Spleen (tissue), 11 donors: ENCODE measurements at regions not wholly inside any gene's neighbourhood (a gene's known extent, or its start where the extent isn't known, plus 50 kb on each side); places are given as distances from the start of the nearest gene placed in this dataset.

ENCODE experiments used
- DNase-seq: peaks from one replicate; pipeline ENCODE4 v3.0.0-alpha.2; 2020
- H3K27ac ChIP-seq, 8 donors: fragments of 200-600 bp; sonication (generic) in 7 of 8; 1 replicate in 4 of 8; 2 replicates in 4 of 8; pipeline versions ENCODE4 v1.5.0 to v1.8.0; 2016 to 2021; ENCODE audit warnings: inconsistent platforms in 4 of 8, mild to moderate bottlenecking in 4 of 8, moderate library complexity in 1 of 8
- H3K27me3 ChIP-seq, 7 donors: fragments of 200-600 bp; sonication (generic) in 6 of 7; replicated peaks in 1 of 7; 1 replicate in 4 of 7; 2 replicates in 3 of 7; pipeline versions ENCODE4 v1.5.0 to v1.8.0; 2016 to 2021; ENCODE audit warnings: inconsistent platforms in 3 of 7, mild to moderate bottlenecking in 1 of 7
- H3K36me3 ChIP-seq, 6 donors: fragments of 200-600 bp; sonication (generic) in 5 of 6; 1 replicate in 4 of 6; 2 replicates in 2 of 6; pipeline versions ENCODE4 v1.5.0 to v1.8.0; 2016 to 2021; ENCODE audit warnings: inconsistent platforms in 2 of 6
- H3K4me1 ChIP-seq, 6 donors: fragments of 200-600 bp; sonication (generic) in 5 of 6; 1 replicate in 3 of 6; 2 replicates in 3 of 6; pipeline versions ENCODE4 v1.5.0 to v1.8.0; 2016 to 2021; ENCODE audit warnings: inconsistent platforms in 3 of 6
- H3K4me3 ChIP-seq, 8 donors: fragments of 200-600 bp; sonication (generic) in 7 of 8; 1 replicate in 4 of 8; 2 replicates in 4 of 8; pipeline versions ENCODE4 v1.5.0 to v1.8.0; 2016 to 2021; ENCODE audit warnings: inconsistent platforms in 4 of 8, mild to moderate bottlenecking in 4 of 8, moderate library complexity in 2 of 8
- H3K9me3 ChIP-seq, 8 donors: fragments of 200-600 bp; sonication (generic) in 7 of 8; 1 replicate in 4 of 8; 2 replicates in 4 of 8; pipeline versions ENCODE4 v1.5.0 to v1.8.0; 2016 to 2021; ENCODE audit warnings: inconsistent platforms in 4 of 8
- POLR2A ChIP-seq, 3 donors: fragments of 450-650 bp; IDR thresholded peaks; one replicate each; pipeline ENCODE4 v1.5.1; 2017; ENCODE audit warnings: antibody characterized with exemption in 3 of 3, mild to moderate bottlenecking in 1 of 3
- POLR2AphosphoS5 ChIP-seq, 3 donors: sonication (generic); formaldehyde crosslinking; IDR thresholded peaks; one replicate each; pipeline ENCODE4 v1.5.1; 2017; ENCODE audit warnings: antibody characterized with exemption in 3 of 3
- WGBS, 5 donors: extraction: QIAGEN DNeasy Blood & Tissue Kit in 3 of 5; methylation state at CpG; one replicate each; pipeline versions ENCODE4 v1.1.5 to v1.1.7; 2013 to 2018; 5-methylcytosine and 5-hydroxymethylcytosine counted together
- intact Hi-C: fragments of 100-400 bp; cut with DNase I; formaldehyde crosslinking; loops from one replicate; pipeline ENCODE4 v1.15.0; 2023; ENCODE audit warnings: low total_unique reads
- TF ChIP-seq, protein P1 (sequence below), 11 experiments: fragments of 200-600 bp in 7 of 11; fragments of 450-650 bp in 4 of 11; sonication (generic) in 4 of 11; IDR thresholded peaks in 8 of 11; conservative IDR thresholded peaks in 3 of 11; 1 replicate in 7 of 11; 2 replicates in 4 of 11; pipeline versions ENCODE4 v1.4.0 to v1.8.0; 2016 to 2021; ENCODE audit warnings: antibody characterized with exemption in 11 of 11, inconsistent platforms in 4 of 11, mild to moderate bottlenecking in 1 of 11
- donor health status: healthy with polysubstance abuse.
- donor health status: DM: no; HTN: no; CAD: no; lungs with moderate emphysema.
- donor health status: DM: no; HTN: no; CAD: no.
- donor health status: Bipolar disorder and iron deficiency.
- donor health status: healthy.
- donor health status: DM: no; HTN: no; CAD: no.
- donor health status: DM: yes; HTN: yes; CAD: no.

GRCh38 chr4:28251831-28252230, 1391.2 kb downstream of the STIM2 start:
- 82 to 94% (median 88%) methylated on average over 2 of the region's 2 CpGs for WGBS, 5 donors
- Histone ChIP-seq H3K9me3 (peaks cover 0 to 15% (median 12%) of the 10 kb centered on the region in 8 donors), H3K27me3 (no peaks in the 10 kb centered on the region), H3K4me3 (no peak overlapping the region), H3K36me3 (no peaks in the 10 kb centered on the region), H3K4me1 (no peaks in the 10 kb centered on the region), H3K27ac (no peak overlapping the region)
- intact Hi-C loops: no loop called here
- no peak for DNase-seq
- no peak for TF ChIP-seq POLR2A (IDR thresholded peaks at IDR 0.05)
- no peak for TF ChIP-seq POLR2AphosphoS5 (IDR thresholded peaks at IDR 0.05)
- TF ChIP-seq, protein P1, sequence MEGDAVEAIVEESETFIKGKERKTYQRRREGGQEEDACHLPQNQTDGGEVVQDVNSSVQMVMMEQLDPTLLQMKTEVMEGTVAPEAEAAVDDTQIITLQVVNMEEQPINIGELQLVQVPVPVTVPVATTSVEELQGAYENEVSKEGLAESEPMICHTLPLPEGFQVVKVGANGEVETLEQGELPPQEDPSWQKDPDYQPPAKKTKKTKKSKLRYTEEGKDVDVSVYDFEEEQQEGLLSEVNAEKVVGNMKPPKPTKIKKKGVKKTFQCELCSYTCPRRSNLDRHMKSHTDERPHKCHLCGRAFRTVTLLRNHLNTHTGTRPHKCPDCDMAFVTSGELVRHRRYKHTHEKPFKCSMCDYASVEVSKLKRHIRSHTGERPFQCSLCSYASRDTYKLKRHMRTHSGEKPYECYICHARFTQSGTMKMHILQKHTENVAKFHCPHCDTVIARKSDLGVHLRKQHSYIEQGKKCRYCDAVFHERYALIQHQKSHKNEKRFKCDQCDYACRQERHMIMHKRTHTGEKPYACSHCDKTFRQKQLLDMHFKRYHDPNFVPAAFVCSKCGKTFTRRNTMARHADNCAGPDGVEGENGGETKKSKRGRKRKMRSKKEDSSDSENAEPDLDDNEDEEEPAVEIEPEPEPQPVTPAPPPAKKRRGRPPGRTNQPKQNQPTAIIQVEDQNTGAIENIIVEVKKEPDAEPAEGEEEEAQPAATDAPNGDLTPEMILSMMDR (IDR thresholded peaks at IDR 0.05 in 8 of 11, conservative IDR thresholded peaks at IDR 0.05 in 3 of 11): no peak

DNA sequence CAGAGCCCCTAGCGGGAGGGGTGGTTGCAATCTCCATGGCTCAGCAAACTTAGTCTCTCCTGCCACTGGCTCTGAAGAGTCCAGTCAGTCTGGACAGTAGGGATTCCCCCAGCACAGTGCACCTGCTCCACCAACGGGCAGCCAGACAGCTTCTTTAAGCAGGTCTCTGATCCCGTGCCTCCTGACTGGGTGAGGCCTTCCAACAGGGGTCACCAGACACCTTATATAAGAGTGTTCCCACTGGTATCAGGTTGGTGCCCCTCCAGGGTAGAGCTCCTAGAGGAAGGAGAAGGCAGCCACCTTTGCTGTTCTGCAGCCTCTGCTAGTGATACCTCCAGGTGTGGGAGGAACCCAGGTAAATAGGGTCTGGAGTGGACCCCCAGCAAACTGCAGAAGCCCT, 1393.4 kb downstream of the STIM2 start:
- TF ChIP-seq, protein P1 (IDR thresholded peaks at IDR 0.05 in 8 of 11, conservative IDR thresholded peaks at IDR 0.05 in 3 of 11): no peak
- TF ChIP-seq POLR2A (IDR thresholded peaks at IDR 0.05) (no peak), POLR2AphosphoS5 (IDR thresholded peaks at IDR 0.05) (no peak)
- Histone ChIP-seq H3K27me3 (no peaks in the 10 kb centered on the region), H3K27ac (no peak overlapping the region), H3K9me3 (peaks cover 0 to 15% (median 12%) of the 10 kb centered on the region in 8 donors), H3K4me1 (no peaks in the 10 kb centered on the region), H3K4me3 (no peak overlapping the region), H3K36me3 (no peaks in the 10 kb centered on the region)
- intact Hi-C loops: no loop called here
- 67 to 100% (median 77%) methylated on average over 2 to 3 of the region's 3 CpGs for WGBS, 5 donors
- no peak for DNase-seq

DNA sequence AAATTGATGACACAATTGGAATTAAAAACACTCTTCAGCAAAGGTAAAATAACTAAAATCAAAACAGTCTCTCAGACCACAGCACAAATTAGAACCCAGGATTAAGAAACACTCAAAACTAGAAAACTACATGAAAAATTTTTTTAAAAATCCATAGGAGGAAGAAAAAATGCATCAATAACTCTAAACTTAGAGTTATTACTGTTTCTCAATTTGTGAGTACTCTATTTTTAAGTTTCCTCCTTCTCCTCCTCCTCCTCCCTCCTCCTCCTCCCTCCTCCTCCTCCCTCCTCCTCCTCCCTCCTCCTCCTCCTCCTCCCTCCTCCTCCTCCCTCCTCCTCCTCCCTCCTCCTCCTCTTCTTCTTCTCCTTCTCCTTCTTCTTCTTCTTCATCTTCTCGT, 1395.7 kb downstream of the STIM2 start:
- no peak for TF ChIP-seq POLR2A (IDR thresholded peaks at IDR 0.05)
- no peak for TF ChIP-seq POLR2AphosphoS5 (IDR thresholded peaks at IDR 0.05)
- TF ChIP-seq, protein P1 (IDR thresholded peaks at IDR 0.05 in 8 of 11, conservative IDR thresholded peaks at IDR 0.05 in 3 of 11): no peak
- no peak overlapping the region for H3K4me3 ChIP-seq
- 60 to 100% (median 89%) methylated on average over 1 of the region's 1 CpG for WGBS, 5 donors
- DNase-seq: no peak
- H3K4me1 ChIP-seq: no peaks in the 10 kb centered on the region
- H3K36me3 ChIP-seq: no peaks in the 10 kb centered on the region
- H3K9me3 ChIP-seq: peaks cover 0 to 15% (median 12%) of the 10 kb centered on the region in 8 donors
- intact Hi-C loops: no loop called here
- no peak overlapping the region for H3K27ac ChIP-seq
- no peaks in the 10 kb centered on the region for H3K27me3 ChIP-seq

DNA sequence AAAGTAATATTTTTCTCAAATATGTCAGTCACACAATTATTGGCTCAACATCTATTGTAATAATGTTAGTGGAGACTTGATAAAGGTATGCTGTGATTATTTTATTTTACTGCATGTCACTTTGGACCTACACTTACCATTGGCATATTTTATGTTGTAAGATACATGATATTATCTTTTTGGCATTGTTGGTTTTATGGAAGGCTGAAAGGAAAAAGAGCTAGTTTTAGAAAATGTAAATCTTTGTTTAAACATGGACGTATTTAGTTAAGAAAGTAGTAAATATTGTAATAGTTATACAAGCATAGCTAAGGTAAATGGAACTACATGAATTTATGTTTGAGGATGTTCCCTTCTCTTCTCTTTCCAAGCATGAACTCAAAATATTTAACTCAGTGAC, 1399.3 kb downstream of the STIM2 start:
- 78 to 98% (median 94%) methylated on average over 1 of the region's 1 CpG for WGBS, 5 donors

More for the DNA sequence above, 1399.3 kb downstream of the STIM2 start:
- no peak for DNase-seq
- Histone ChIP-seq H3K36me3 (no peaks in the 10 kb centered on the region), H3K4me3 (no peak overlapping the region), H3K4me1 (no peaks in the 10 kb centered on the region), H3K9me3 (peaks cover 0 to 25% (median 3%) of the 10 kb centered on the region in 8 donors), H3K27me3 (no peaks in the 10 kb centered on the region), H3K27ac (no peak overlapping the region)
- intact Hi-C loops: no loop called here
- TF ChIP-seq, protein P1 (IDR thresholded peaks at IDR 0.05 in 8 of 11, conservative IDR thresholded peaks at IDR 0.05 in 3 of 11): no peak
- TF ChIP-seq POLR2A (IDR thresholded peaks at IDR 0.05) (no peak), POLR2AphosphoS5 (IDR thresholded peaks at IDR 0.05) (no peak)
